HG02798 (cell line): ENCODE measurements at regions not wholly inside any gene's neighbourhood (a gene's known extent, or its start where the extent isn't known, plus 50 kb on each side); places are given as distances from the start of the nearest gene placed in this dataset.

Experiments used
- ATAC-seq: cut with Tn5 transposase; IDR thresholded peaks from one replicate; pipeline ENCODE4 v1.9.1; 2021; ENCODE audit warnings: mild to moderate bottlenecking; ENCODE audit not compliant: unreplicated experiment, poor library complexity

DNA sequence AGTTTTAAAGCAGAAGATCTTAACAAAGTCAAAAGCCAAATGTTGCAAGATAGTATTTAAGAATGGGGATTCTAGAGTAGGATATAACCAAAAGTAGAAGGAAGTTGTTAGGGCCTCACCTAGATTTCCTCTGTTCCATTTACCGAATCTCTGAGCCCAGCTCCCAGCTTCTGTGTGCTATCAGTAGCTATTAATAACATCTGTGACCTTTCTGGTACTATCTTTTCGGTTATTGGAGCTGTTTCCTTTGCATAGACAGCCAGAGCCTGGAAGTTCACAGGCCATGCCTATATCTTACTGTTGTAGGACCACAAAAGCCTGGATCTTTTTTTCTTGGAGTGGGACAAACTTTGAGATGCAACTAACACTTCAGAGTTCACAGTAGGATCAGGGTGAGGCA lies 244.2 kb downstream of the PPP1R2C start:
- no peak for ATAC-seq

- no peak for ATAC-seq
These were observed 246.5 kb downstream of the PPP1R2C start for GRCh38 chrX:42531441-42531840.

DNA sequence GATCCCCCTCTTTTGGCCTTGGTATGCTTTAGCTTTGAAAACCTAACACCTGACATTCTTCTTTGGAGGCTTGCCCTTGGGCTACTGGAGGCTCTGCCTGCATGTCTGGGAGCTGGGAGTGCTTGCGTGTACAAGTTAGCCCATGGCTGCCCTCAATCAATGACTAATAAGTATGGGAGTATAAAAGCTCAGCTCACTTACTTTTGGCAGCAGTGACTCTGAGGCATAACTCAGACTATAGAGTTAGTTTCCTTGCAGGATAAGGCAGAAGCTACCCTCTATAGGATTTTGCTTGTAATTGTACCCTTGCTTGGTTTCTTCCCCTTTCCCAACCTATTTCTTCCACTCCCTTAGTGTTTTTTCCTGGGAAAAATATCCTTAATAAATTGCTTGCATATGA lies 247.9 kb downstream of the PPP1R2C start:
- no peak for ATAC-seq

DNA sequence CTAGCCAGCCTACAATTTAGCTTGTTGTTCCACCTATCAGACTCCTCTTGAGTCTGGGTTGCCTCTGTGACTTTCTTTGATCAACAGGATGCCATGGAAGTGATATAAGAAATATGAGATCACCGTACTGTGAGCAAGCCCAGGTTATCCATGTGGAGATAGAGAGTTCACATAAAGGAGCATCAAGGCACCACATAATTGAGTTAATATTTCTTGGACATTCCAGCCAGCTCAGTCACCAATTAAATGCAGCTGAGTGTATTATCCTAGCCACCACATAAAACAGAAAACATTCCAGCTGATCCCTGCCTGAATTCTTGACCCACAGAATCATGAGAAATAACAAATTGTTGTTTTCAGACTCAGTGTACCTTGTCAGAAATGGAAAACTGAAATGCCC lies 253.6 kb downstream of the PPP1R2C start:
- ATAC-seq, result no peak

- no peak for ATAC-seq
These were observed 258.2 kb downstream of the PPP1R2C start for GRCh38 chrX:42519666-42520231.

- ATAC-seq, result no peak
These were observed 262.0 kb downstream of the PPP1R2C start for GRCh38 chrX:42515939-42516338.

DNA sequence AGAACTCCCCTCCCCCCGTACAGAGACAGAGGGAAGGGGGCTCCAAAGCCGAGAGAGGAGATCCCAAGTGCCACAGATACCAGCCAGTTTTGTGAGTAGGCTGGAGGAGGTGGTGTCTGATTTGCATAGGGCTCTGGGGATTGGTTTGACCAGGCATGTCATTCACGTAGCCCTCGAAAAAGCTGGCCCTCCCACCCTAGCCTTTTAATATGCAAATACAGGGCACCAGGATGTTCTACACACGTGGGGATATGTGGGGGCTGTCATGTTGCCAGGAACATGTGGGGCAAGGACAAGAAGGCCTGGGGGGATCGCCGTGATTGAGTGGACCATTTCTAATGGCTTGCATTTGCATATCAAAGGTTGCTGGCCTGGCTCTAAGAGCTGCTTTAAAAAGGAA lies 272.9 kb downstream of the PPP1R2C start:
- no peak for ATAC-seq

DNA sequence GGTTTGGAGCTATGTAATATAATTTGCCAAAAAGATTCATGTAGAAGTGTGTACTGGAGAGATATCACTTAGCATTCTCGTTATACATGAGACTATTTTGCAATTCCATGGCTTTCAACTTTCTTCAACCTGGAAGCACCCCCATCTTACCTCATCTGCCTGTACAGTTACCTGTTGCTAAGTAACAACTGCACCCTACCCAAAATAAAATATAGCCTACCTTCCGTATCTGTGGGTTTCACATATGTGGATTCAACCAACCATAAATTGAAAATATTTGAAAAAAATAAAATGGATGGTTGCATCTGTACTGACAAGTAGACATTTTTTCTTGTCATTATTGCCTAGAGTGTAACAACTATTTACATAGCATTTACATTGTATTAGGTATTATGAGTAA lies 278.3 kb downstream of the PPP1R2C start:
- no peak for ATAC-seq

GRCh38 chrX:42497356-42497755 lies 280.6 kb downstream of the PPP1R2C start:
- no peak for ATAC-seq

GRCh38 chrX:42496239-42496638 lies 281.7 kb downstream of the PPP1R2C start:
- ATAC-seq, result no peak

GRCh38 chrX:42495139-42495538 lies 282.8 kb downstream of the PPP1R2C start:
- ATAC-seq, result no peak

DNA sequence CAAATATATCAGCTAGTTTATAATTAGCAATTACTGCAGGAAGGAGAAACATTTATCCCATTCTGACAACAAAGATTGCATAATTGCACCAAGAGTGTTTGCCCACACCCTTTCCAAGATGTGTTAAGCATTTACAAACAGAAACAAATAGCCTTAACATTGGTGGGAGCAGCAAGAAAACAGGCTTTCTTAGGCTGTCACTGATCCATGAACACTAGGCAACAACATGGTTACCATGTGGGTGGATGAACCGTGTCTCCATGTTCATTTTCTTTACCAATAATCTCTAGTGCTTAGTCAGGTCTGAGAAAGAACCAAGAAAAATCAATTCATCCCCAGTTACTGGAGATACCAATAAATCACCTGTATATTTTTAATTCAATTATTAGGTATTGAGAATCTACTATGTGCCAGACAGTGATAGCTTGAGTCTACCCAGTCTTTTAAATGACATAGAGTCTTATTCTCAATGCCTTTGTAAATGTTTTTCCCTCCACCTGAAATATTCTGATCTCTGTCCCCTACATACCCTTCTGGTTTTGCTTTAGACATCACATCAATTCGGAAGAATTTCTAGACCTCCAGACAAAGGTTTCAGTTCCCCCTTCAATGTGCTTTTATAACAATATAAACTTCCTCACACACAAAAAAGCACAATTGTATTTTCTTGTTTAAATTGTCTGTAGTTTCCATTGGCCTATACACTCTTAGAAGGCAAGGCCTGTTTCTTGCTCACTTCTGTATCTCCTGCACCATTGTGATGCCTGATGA lies 286.6 kb downstream of the PPP1R2C start:
- no peak for ATAC-seq

DNA sequence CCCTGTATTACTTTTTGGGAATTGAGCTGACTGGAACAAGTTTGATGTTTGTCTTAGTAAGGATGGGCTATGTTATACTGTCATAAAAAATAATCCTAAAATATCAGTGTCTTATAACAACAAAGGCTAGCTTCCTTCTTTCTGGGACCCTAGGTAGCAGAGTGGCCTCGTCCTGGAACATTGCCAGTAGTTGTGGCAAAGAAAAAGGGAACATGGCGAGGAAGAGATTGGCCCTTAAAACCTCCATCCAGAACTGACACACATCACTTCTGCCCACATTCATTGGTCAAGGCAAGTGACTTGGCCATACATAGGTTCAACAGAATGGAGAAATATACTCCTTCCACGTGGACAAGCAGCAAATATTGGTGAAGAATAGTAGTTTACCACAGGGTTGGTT lies 287.9 kb downstream of the PPP1R2C start:
- no peak for ATAC-seq

GRCh38 chrX:42485601-42486000 lies 292.4 kb downstream of the PPP1R2C start:
- ATAC-seq, result no peak

GRCh38 chrX:42484233-42484632 lies 293.7 kb downstream of the PPP1R2C start:
- no peak for ATAC-seq

- ATAC-seq, result no peak
These were observed 300.6 kb downstream of the PPP1R2C start for GRCh38 chrX:42477396-42477795.

- no peak for ATAC-seq
These were observed 305.2 kb downstream of the PPP1R2C start for GRCh38 chrX:42472727-42473126.

GRCh38 chrX:42466332-42467046 lies 311.5 kb downstream of the PPP1R2C start:
- ATAC-seq, result no peak

DNA sequence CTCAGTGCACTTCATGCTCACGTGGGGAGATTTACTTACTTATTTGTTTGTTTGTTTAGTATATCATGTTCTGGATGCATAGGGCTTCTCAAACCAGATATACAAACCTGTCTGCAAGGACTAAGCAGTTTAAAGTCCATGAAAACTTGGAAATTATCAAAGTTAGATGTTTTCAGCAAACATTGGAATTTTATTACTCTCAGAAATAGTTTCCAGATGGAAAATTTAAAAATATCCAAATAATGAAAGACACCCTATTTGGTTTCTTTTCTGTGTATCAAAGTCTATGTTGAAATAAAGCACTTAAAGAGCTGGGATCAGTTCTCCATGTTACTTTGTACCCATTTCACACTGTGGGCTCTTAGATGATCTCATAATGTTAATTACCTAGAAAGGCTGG lies 312.1 kb downstream of the PPP1R2C start:
- no peak for ATAC-seq

DNA sequence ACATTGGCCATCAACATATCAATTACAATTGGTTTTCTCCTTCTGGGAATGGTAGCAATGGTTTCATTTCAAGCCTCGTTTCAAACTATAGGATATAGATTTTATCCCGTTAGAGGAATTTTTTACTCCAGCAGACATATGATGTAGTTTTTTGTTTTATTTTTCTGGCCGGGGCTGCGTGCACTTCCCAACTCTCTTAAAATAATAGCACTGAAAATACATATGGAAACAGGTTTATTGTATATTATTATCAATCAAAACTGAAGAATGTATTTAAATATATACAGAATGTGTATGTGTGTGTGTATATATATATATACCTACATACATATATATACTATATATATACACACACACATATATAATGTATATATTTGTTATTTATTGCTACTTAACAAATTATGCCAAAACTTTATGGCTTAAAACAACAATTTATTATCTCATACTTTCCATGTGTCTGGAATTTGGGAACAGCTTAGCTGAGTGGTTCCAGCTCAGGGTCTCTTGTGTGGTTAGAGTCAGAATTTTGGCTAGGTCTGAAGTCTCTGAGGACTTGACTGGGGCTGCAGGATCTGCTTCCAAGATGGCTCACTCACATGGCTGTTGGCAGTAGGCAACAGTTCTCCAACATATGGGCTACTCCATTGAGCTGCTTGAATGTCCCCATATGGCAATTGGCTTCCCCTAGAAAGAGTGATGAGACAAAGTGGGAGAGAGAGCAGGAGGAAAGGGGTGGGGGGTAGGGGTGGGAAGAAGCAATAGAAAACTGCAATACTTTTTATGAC lies 314.1 kb downstream of the PPP1R2C start:
- ATAC-seq, result no peak

DNA sequence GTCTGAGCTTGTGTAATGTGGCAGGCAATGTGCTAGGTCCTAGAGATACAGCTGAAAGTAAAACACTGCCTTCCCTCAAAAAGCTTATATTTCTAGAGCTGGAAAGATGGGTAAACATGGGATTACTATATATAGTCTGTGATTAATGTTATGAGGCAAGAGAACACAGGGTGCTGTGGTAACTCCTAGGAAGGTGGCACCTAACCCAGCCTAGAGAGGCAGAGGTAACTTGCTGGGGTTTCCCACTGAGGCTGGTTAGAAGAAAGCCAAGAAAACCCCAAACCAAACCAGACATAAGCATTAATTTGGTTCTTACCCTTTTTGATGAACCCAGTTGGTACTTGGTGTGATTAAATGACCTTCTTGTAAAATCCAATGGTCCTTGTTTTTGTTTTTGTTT lies 315.0 kb downstream of the PPP1R2C start:
- no peak for ATAC-seq
